ENCODE measurements at regions not wholly inside any gene's neighbourhood (a gene's known extent, or its start where the extent isn't known, plus 50 kb on each side); places are given as distances from the start of the nearest gene placed in this dataset.

GRCh38 chr3:70543493-70543892, 231.1 kb upstream of the MDFIC2 start:
- TF ChIP-seq CTCF (IDR thresholded peaks at IDR 0.05; ENCODE audit: poor library complexity, severe bottlenecking) (no peak), TAF1 (IDR thresholded peaks at IDR 0.05; ENCODE audit: low read depth) (no peak)

Data from neural cell (in vitro differentiated cells).